ENCODE measurements at regions not wholly inside any gene's neighbourhood (a gene's known extent, or its start where the extent isn't known, plus 50 kb on each side); places are given as distances from the start of the nearest gene placed in this dataset.
A peak's percentile ranks its signal among the peaks of the same experiment; 100 is the strongest.

GRCh38 chr4:184267673-184268583 is 50.3 kb upstream of the ENPP6 start:
- intact Hi-C loops (cut with micrococcal nuclease; ENCODE audit: unreplicated experiment) = loop anchor here (2.0 to 10.0 kb wide), 3 partner anchors 81 to 467 kb away; partner anchors contain the start of genes CENPU and IRF2
- POLR2A ChIA-PET = no interaction called here
- H3K27ac Mint-ChIP-seq (ENCODE audit: unreplicated experiment) = peak overlapping the region; percentile 47

More at GRCh38 chr4:184267673-184268583, 50.3 kb upstream of the ENPP6 start:
- Histone ChIP-seq H3K27me3 (replicated peaks; ENCODE audit: control insufficient read depth, insufficient read depth, low read length) (no peaks in the 10 kb centered on the region), H3K4me3 (ENCODE audit: low read depth, low read length) (peak overlapping the region; percentile 38), H3K36me3 (ENCODE audit: control insufficient read depth, insufficient read depth, low read length) (no peaks in the 10 kb centered on the region), H3K4me1 (no peaks in the 10 kb centered on the region), H3K9me3 (no peaks in the 10 kb centered on the region)
- Mint-ChIP-seq H3K36me3 (ENCODE audit: insufficient read depth, unreplicated experiment) (no peaks in the 10 kb centered on the region), H3K4me3 (ENCODE audit: unreplicated experiment) (peak overlapping the region; percentile 82), H3K4me1 (ENCODE audit: low read depth, unreplicated experiment) (peaks cover 14% of the 10 kb centered on the region), H3K9me3 (ENCODE audit: unreplicated experiment) (no peaks in the 10 kb centered on the region), H3K27me3 (ENCODE audit: insufficient read depth, unreplicated experiment) (peaks cover 5% of the 10 kb centered on the region)
- no peak for TF ChIP-seq CTCF (IDR thresholded peaks at IDR 0.05; ENCODE audit: insufficient read depth in 1 of 2, low read depth in 1 of 2, low read length in 1 of 2, severe bottlenecking in 1 of 2, unreplicated experiment in 1 of 2)
- no TSS peak for BruUV-seq (replicated peaks)
- peak; percentile 35 to 50 for DNase-seq
- CTCF ChIA-PET = interaction anchor here (0.6 to 1.3 kb wide), 3 partner anchors 17 to 270 kb away, joined by 3 to 5 read pairs (median 4); no protein-coding TSS in a partner anchor

All from Caco-2 (cell line).